Esophagus squamous epithelium (tissue), 5 donors: ENCODE measurements at regions not wholly inside any gene's neighbourhood (a gene's known extent, or its start where the extent isn't known, plus 50 kb on each side); places are given as distances from the start of the nearest gene placed in this dataset.

Experiments used
- DNase-seq: peaks from one replicate; lab custom pipeline; 2025; lab: John Stamatoyannopoulos, UW
- H3K27ac ChIP-seq, 4 donors: fragments of 200-600 bp; sonication (generic); one replicate each; pipeline ENCODE4 v1.5.1; 2016 to 2019; ENCODE audit warnings: mild to moderate bottlenecking in 1 of 4
- H3K27me3 ChIP-seq, 4 donors: fragments of 200-600 bp; sonication (generic); 1 replicate in 3 of 4; 2 replicates in 1 of 4; pipeline versions ENCODE4 v1.5.1 to v1.6.0; 2017 to 2021; ENCODE audit warnings: antibody characterized with exemption in 1 of 4
- H3K36me3 ChIP-seq, 3 donors: fragments of 200-600 bp; sonication (generic); one replicate each; pipeline ENCODE4 v1.5.1; 2016 to 2019
- H3K4me1 ChIP-seq, 3 donors: fragments of 200-600 bp; sonication (generic); one replicate each; pipeline ENCODE4 v1.5.1; 2017 to 2019
- H3K4me3 ChIP-seq, 4 donors: fragments of 200-600 bp; sonication (generic); 1 replicate in 3 of 4; 2 replicates in 1 of 4; pipeline ENCODE4 v1.5.1; 2016 to 2019; ENCODE audit warnings: mild to moderate bottlenecking in 2 of 4, moderate library complexity in 1 of 4
- H3K9me3 ChIP-seq, 3 donors: fragments of 200-600 bp; sonication (generic); one replicate each; pipeline ENCODE4 v1.5.1; 2016 to 2019
- CTCF ChIP-seq, 6 experiments: fragments of 450-650 bp in 4 of 6; fragments of 200-600 bp in 2 of 6; sonication (generic) in 2 of 6; IDR thresholded peaks; one replicate each; pipeline ENCODE4 v1.5.1; 2016 to 2019; ENCODE audit warnings: antibody characterized with exemption in 6 of 6, mild to moderate bottlenecking in 4 of 6, moderate library complexity in 4 of 6
- POLR2A ChIP-seq, 4 donors: fragments of 450-650 bp; IDR thresholded peaks; one replicate each; pipeline ENCODE4 v1.6.1; 2017; ENCODE audit warnings: antibody characterized with exemption in 4 of 4, mild to moderate bottlenecking in 4 of 4, moderate library complexity in 3 of 4
- WGBS, 2 donors: methylation state at CpG; one replicate each; pipeline ENCODE4 v1.1.5; 2018; 5-methylcytosine and 5-hydroxymethylcytosine counted together
- intact Hi-C: fragments of 100-400 bp; cut with DNase I; formaldehyde crosslinking; loops from one replicate; pipeline ENCODE4 v1.15.0; 2022
- donor health status: DM: yes; HTN: yes; CAD: no.

DNA sequence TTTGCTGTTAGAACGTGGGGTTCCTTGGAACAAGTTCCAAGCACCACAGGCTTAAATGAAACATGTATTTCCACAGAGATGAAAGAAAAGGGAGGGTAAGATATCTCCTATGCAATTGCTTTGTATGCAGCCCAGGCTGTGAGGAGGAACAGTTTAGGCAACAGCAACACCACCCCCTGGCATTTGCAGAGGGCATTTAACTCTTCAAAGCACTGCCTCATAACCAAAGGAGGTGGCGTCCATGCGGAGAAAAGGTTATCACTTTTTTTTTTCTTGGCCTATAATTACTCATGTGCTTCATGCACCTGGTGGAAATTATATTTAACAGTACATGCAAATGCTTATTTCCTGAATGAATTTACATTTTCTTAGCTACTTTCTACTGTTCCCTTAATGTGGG, 286.0 kb downstream of the LPIN1 start:
- DNase-seq = no peak
- Histone ChIP-seq H3K4me1 (peaks cover 0 to 5% (median 0%) of the 10 kb centered on the region in 3 donors), H3K27me3 (no peaks in the 10 kb centered on the region), H3K27ac (no peak overlapping the region), H3K36me3 (no peaks in the 10 kb centered on the region), H3K4me3 (no peak overlapping the region), H3K9me3 (no peaks in the 10 kb centered on the region)
- 64 to 72% methylated on average over 3 of the region's 3 CpGs for WGBS, 2 donors
- intact Hi-C loops = no loop called here
- no peak for TF ChIP-seq POLR2A (IDR thresholded peaks at IDR 0.05)
- TF ChIP-seq CTCF (IDR thresholded peaks at IDR 0.05) = no peak

GRCh38 chr2:12032975-12033374, 286.5 kb downstream of the LPIN1 start:
- peaks cover 0 to 5% (median 0%) of the 10 kb centered on the region in 3 donors for H3K4me1 ChIP-seq
- no peaks in the 10 kb centered on the region for H3K27me3 ChIP-seq
- TF ChIP-seq CTCF (IDR thresholded peaks at IDR 0.05) (no peak), POLR2A (IDR thresholded peaks at IDR 0.05) (no peak)
- no peak for DNase-seq
- intact Hi-C loops = no loop called here
- no peaks in the 10 kb centered on the region for H3K9me3 ChIP-seq
- 49 to 77% methylated on average over 2 of the region's 2 CpGs for WGBS, 2 donors
- H3K27ac ChIP-seq = no peak overlapping the region
- no peak overlapping the region for H3K4me3 ChIP-seq
- H3K36me3 ChIP-seq = no peaks in the 10 kb centered on the region

- H3K9me3 ChIP-seq = no peaks in the 10 kb centered on the region
- H3K36me3 ChIP-seq = no peaks in the 10 kb centered on the region
- WGBS, 2 donors = 90 to 93% methylated on average over 6 of the region's 6 CpGs
- intact Hi-C loops = no loop called here
- peaks cover 0 to 5% (median 0%) of the 10 kb centered on the region in 3 donors for H3K4me1 ChIP-seq
- TF ChIP-seq POLR2A (IDR thresholded peaks at IDR 0.05) (no peak), CTCF (IDR thresholded peaks at IDR 0.05) (no peak)
- no peaks in the 10 kb centered on the region for H3K27me3 ChIP-seq
- H3K4me3 ChIP-seq = no peak overlapping the region
- DNase-seq = no peak
- H3K27ac ChIP-seq = no peak overlapping the region
These were observed 287.1 kb downstream of the LPIN1 start for GRCh38 chr2:12033494-12033893.

DNA sequence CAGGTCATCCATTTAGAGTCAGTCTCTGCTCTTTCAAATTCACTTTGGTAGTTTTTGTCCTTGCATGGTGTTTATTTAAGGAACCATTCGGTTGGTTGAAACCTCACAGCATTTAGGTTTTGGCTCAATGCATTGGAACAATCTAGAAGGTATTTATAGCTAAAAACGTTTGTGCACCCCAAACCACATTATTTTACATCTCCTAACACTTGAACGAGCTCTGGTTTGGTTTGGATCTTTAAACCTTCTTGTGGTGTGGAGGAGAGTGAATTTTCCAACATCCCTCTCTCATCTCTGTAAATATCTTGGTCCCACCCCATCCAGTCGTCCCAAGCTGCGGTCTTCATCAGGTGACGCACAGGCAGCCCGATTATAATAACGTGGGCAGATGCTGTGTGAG, 287.9 kb downstream of the LPIN1 start:
- intact Hi-C loops = no loop called here
- no peak overlapping the region for H3K27ac ChIP-seq

More for the DNA sequence above, 287.9 kb downstream of the LPIN1 start:
- Histone ChIP-seq H3K4me1 (peaks cover 0 to 5% (median 0%) of the 10 kb centered on the region in 3 donors), H3K27me3 (no peaks in the 10 kb centered on the region), H3K36me3 (no peaks in the 10 kb centered on the region), H3K9me3 (no peaks in the 10 kb centered on the region), H3K4me3 (no peak overlapping the region)
- DNase-seq = no peak
- TF ChIP-seq CTCF (IDR thresholded peaks at IDR 0.05) (no peak), POLR2A (IDR thresholded peaks at IDR 0.05) (no peak)
- 76 to 88% methylated on average over 8 of the region's 8 CpGs for WGBS, 2 donors
